ENCODE measurements at regions not wholly inside any gene's neighbourhood (a gene's known extent, or its start where the extent isn't known, plus 50 kb on each side); places are given as distances from the start of the nearest gene placed in this dataset.

- no peak for DNase-seq (ENCODE audit: extremely low read depth, low read depth)
These were observed 127.2 kb upstream of the THY1 start for GRCh38 chr11:119550053-119550752.

- no peak for DNase-seq (ENCODE audit: extremely low read depth, low read depth)
These were observed 124.5 kb upstream of the THY1 start for GRCh38 chr11:119547511-119547910.

GRCh38 chr11:119545978-119546915, 123.3 kb upstream of the THY1 start:
- no peak for DNase-seq (ENCODE audit: extremely low read depth, low read depth)

GRCh38 chr11:119540370-119541125, 117.6 kb upstream of the THY1 start:
- no peak for DNase-seq (ENCODE audit: extremely low read depth, low read depth)

- DNase-seq (ENCODE audit: extremely low read depth, low read depth), result no peak
These were observed 116.6 kb upstream of the THY1 start for GRCh38 chr11:119539583-119539982.

- no peak for DNase-seq (ENCODE audit: extremely low read depth, low read depth)
These were observed 115.8 kb upstream of the THY1 start for GRCh38 chr11:119538753-119539152.

GRCh38 chr11:119537306-119538253, 114.6 kb upstream of the THY1 start:
- DNase-seq (ENCODE audit: extremely low read depth, low read depth), result no peak

GRCh38 chr11:119536801-119537200, 113.8 kb upstream of the THY1 start:
- DNase-seq (ENCODE audit: extremely low read depth, low read depth), result no peak

GRCh38 chr11:119533921-119534736, 111.2 kb upstream of the THY1 start:
- peak; percentile 30 for DNase-seq (ENCODE audit: extremely low read depth, low read depth)

- no peak for DNase-seq (ENCODE audit: extremely low read depth, low read depth)
These were observed 110.5 kb upstream of the THY1 start for GRCh38 chr11:119533462-119533861.

- no peak for DNase-seq (ENCODE audit: extremely low read depth, low read depth)
These were observed 109.6 kb upstream of the THY1 start for GRCh38 chr11:119532551-119532950.

- DNase-seq (ENCODE audit: extremely low read depth, low read depth), result no peak
These were observed 108.7 kb upstream of the THY1 start for GRCh38 chr11:119531623-119532022.

- DNase-seq (ENCODE audit: extremely low read depth, low read depth), result no peak
These were observed 108.1 kb upstream of the THY1 start for GRCh38 chr11:119531056-119531455.

GRCh38 chr11:119530509-119530908, 107.5 kb upstream of the THY1 start:
- no peak for DNase-seq (ENCODE audit: extremely low read depth, low read depth)

GRCh38 chr11:119529936-119530335, 107.0 kb upstream of the THY1 start:
- DNase-seq (ENCODE audit: extremely low read depth, low read depth), result no peak

- DNase-seq (ENCODE audit: extremely low read depth, low read depth), result no peak
These were observed 106.3 kb upstream of the THY1 start for GRCh38 chr11:119529063-119529845.

GRCh38 chr11:119525867-119526196, 102.9 kb upstream of the THY1 start:
- DNase-seq (ENCODE audit: extremely low read depth, low read depth), result no peak

- no peak for DNase-seq (ENCODE audit: extremely low read depth, low read depth)
These were observed 102.4 kb upstream of the THY1 start for GRCh38 chr11:119525180-119525866.
